ENCODE measurements at regions not wholly inside any gene's neighbourhood (a gene's known extent, or its start where the extent isn't known, plus 50 kb on each side); places are given as distances from the start of the nearest gene placed in this dataset.

DNA sequence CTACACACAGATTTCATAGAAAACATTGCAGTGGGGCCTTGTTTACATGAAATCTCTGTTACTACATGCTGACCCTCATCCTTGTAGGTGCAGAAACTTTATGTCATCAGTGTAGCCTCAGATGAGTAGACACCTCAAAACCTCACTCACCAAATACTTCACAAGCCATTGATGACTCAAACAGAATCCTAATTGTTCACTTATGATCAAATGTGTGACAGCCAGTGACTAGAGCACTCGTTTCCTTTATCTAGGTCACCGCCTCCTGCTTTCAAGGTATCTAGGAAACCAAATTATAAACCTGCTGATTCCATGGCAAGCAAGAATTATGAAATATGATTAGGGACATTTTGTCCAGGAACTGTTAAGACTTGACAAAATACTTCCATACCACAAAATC lies 255.8 kb upstream of the GPRIN3 start (continued):
- TF ChIP-seq, protein P1, sequence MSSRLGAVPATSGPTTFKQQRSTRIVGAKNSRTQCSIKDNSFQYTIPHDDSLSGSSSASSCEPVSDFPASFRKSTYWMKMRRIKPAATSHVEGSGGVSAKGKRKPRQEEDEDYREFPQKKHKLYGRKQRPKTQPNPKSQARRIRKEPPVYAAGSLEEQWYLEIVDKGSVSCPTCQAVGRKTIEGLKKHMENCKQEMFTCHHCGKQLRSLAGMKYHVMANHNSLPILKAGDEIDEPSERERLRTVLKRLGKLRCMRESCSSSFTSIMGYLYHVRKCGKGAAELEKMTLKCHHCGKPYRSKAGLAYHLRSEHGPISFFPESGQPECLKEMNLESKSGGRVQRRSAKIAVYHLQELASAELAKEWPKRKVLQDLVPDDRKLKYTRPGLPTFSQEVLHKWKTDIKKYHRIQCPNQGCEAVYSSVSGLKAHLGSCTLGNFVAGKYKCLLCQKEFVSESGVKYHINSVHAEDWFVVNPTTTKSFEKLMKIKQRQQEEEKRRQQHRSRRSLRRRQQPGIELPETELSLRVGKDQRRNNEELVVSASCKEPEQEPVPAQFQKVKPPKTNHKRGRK (tag; IDR thresholded peaks at IDR 0.05): no peak
- TF ChIP-seq, protein P2, sequence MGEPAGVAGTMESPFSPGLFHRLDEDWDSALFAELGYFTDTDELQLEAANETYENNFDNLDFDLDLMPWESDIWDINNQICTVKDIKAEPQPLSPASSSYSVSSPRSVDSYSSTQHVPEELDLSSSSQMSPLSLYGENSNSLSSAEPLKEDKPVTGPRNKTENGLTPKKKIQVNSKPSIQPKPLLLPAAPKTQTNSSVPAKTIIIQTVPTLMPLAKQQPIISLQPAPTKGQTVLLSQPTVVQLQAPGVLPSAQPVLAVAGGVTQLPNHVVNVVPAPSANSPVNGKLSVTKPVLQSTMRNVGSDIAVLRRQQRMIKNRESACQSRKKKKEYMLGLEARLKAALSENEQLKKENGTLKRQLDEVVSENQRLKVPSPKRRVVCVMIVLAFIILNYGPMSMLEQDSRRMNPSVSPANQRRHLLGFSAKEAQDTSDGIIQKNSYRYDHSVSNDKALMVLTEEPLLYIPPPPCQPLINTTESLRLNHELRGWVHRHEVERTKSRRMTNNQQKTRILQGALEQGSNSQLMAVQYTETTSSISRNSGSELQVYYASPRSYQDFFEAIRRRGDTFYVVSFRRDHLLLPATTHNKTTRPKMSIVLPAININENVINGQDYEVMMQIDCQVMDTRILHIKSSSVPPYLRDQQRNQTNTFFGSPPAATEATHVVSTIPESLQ (CRISPR knock-in tag; IDR thresholded peaks at IDR 0.05): no peak
- TF ChIP-seq SIN3A (IDR thresholded peaks at IDR 0.05; ENCODE audit: borderline replicate concordance in 2 of 2, control insufficient read depth in 1 of 2, low read depth in 2 of 2, low read length in 2 of 2): no peak

DNA sequence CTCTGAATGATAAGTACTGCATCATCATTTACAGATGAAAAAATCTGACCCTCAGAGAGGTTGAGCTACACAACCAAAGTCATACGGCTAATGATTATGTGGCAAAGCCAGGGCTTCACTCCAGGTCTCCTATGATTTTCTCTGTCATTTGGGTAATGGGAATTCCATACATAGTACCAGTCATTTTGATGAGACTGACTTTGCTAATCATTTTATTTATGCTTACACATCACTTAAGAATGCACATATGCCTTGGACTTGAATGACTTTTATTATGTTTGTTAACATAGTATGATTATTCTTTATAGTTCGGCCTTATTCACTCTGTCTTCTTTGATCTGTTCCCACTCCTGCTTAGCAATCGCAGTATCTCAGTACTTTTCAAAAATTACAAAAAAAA lies 255.1 kb upstream of the GPRIN3 start:
- Histone ChIP-seq H2AFZ (ENCODE audit: low read depth, low read length) (no peak overlapping the region), H3K4me2 (ENCODE audit: insufficient read depth, low read length) (no peak overlapping the region), H3K79me2 (ENCODE audit: control insufficient read depth, insufficient read depth, low read length) (no peaks in the 10 kb centered on the region), H3K4me3 (no peak overlapping the region), H3K9me1 (ENCODE audit: control insufficient read depth, insufficient read depth, low read length) (no peaks in the 10 kb centered on the region), H3K9me3 (replicated peaks; ENCODE audit: control insufficient read depth, insufficient read depth, low read depth, low read length) (no peaks in the 10 kb centered on the region), H3K4me1 (replicated peaks in 1 of 2; ENCODE audit: control insufficient read depth in 2 of 2, insufficient read depth in 2 of 2, low read length in 2 of 2) (no peaks in the 10 kb centered on the region), H3K9ac (ENCODE audit: insufficient read depth in 1 of 2, low read depth in 2 of 2, low read length in 2 of 2) (no peak overlapping the region), H3K36me3 (ENCODE audit: control insufficient read depth, insufficient read depth, low read length) (no peaks in the 10 kb centered on the region), H3K27me3 (ENCODE audit: control insufficient read depth in 2 of 2, insufficient read depth in 2 of 2, low read length in 2 of 2) (no peaks in the 10 kb centered on the region), H3K27ac (ENCODE audit: extremely low read depth, low read depth, low read length) (no peak overlapping the region), H4K20me1 (replicated peaks; ENCODE audit: control insufficient read depth, insufficient read depth, low read length) (no peaks in the 10 kb centered on the region)
- BruUV-seq (replicated peaks): no TSS peak
- DNase-seq (ENCODE audit: extremely low read depth in 1 of 4, low spot score in 3 of 4) (no peak), FAIRE-seq (no peak), ATAC-seq (no peak)
- WGBS (ENCODE audit: insufficient coverage, low coverage, missing lambda C conversion rate): 4% methylated on average over 3 of the region's 3 CpGs
- in situ Hi-C loops (cut with MboI) (no loop called here), intact Hi-C loops (cut with micrococcal nuclease) (no loop called here)
- POLR2A ChIA-PET: no interaction called here
- CTCF ChIA-PET (ENCODE audit: low intra/inter-chr PET ratio): no interaction called here
- no peak for TF ChIP-seq ZNF12 (CRISPR knock-in tag; IDR thresholded peaks at IDR 0.05)
- TF ChIP-seq, protein P3, sequence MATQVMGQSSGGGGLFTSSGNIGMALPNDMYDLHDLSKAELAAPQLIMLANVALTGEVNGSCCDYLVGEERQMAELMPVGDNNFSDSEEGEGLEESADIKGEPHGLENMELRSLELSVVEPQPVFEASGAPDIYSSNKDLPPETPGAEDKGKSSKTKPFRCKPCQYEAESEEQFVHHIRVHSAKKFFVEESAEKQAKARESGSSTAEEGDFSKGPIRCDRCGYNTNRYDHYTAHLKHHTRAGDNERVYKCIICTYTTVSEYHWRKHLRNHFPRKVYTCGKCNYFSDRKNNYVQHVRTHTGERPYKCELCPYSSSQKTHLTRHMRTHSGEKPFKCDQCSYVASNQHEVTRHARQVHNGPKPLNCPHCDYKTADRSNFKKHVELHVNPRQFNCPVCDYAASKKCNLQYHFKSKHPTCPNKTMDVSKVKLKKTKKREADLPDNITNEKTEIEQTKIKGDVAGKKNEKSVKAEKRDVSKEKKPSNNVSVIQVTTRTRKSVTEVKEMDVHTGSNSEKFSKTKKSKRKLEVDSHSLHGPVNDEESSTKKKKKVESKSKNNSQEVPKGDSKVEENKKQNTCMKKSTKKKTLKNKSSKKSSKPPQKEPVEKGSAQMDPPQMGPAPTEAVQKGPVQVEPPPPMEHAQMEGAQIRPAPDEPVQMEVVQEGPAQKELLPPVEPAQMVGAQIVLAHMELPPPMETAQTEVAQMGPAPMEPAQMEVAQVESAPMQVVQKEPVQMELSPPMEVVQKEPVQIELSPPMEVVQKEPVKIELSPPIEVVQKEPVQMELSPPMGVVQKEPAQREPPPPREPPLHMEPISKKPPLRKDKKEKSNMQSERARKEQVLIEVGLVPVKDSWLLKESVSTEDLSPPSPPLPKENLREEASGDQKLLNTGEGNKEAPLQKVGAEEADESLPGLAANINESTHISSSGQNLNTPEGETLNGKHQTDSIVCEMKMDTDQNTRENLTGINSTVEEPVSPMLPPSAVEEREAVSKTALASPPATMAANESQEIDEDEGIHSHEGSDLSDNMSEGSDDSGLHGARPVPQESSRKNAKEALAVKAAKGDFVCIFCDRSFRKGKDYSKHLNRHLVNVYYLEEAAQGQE (IDR thresholded peaks at IDR 0.05; ENCODE audit: borderline replicate concordance): no peak
- TF ChIP-seq, protein P3 (CRISPR knock-in tag; IDR thresholded peaks at IDR 0.05; ENCODE audit: low read depth): no peak
- no peak for TF ChIP-seq TOE1 (IDR thresholded peaks at IDR 0.05; ENCODE audit: borderline replicate concordance)
- no peak for TF ChIP-seq TOE1 (CRISPR knock-in tag; IDR thresholded peaks at IDR 0.05; ENCODE audit: borderline replicate concordance, low read depth)
- TF ChIP-seq MAFK (IDR thresholded peaks at IDR 0.05; ENCODE audit: low read length): no peak
- TF ChIP-seq ZEB2 (IDR thresholded peaks at IDR 0.05): no peak
- no peak for TF ChIP-seq GTF2A2 (tag; IDR thresholded peaks at IDR 0.05)
